ENCODE measurements at regions not wholly inside any gene's neighbourhood (a gene's known extent, or its start where the extent isn't known, plus 50 kb on each side); places are given as distances from the start of the nearest gene placed in this dataset.

DNA sequence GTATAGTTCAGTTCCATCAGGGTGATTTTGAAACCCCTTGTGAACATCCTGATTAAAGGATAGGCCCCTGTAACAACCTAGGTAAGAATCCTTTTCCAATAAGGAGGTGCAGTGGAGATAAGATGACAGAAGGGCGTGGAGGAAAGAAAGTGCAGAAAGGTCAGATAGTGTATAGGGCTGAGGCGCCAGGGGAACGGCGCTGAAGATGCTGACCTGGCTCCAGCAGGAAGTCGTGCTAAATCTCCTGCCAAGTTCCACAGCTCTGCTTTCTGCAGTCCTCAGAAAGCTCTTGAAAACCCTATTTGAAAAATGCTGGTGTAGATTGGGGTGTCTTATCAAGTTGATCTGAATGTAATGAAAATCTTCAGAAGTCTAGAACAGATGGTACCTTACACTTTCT, 221.7 kb downstream of the COG6 start:
- DNase-seq = no peak
- WGBS (ENCODE audit: extremely low coverage, insufficient coverage, insufficient read length) = no CpG with 5 or more reads among the region's 5 CpGs
- Histone ChIP-seq H4K91ac (ENCODE audit: low read depth, low read length) (no peak overlapping the region), H2AK5ac (ENCODE audit: low read length) (no peak overlapping the region), H3K4me1 (ENCODE audit: control insufficient read depth in 1 of 2, insufficient read depth in 2 of 2, low read length in 2 of 2) (no peaks in the 10 kb centered on the region), H3K23ac (ENCODE audit: low read length) (no peak overlapping the region), H3K79me2 (ENCODE audit: control insufficient read depth, insufficient read depth, low read length, poor library complexity) (no peaks in the 10 kb centered on the region), H4K8ac (ENCODE audit: low read depth, low read length) (no peak overlapping the region), H3K4me3 (ENCODE audit: low read depth, low read length) (no peak overlapping the region), H3K4ac (ENCODE audit: low read depth, low read length) (no peak overlapping the region), H2BK120ac (ENCODE audit: insufficient read depth, low read length, poor library complexity) (no peak overlapping the region), H2BK5ac (ENCODE audit: low read depth, low read length, poor library complexity) (no peak overlapping the region), H3K14ac (ENCODE audit: low read length) (no peak overlapping the region), H4K12ac (ENCODE audit: low read depth, low read length) (no peak overlapping the region), H3K9ac (ENCODE audit: low read length) (no peak overlapping the region), H3K79me1 (ENCODE audit: low read length) (no peaks in the 10 kb centered on the region), H3K9me3 (ENCODE audit: insufficient read depth, low read depth, low read length) (no peaks in the 10 kb centered on the region), H3K36me3 (ENCODE audit: control insufficient read depth in 1 of 2, insufficient read depth in 2 of 2, low read length in 2 of 2) (no peaks in the 10 kb centered on the region), H3K18ac (ENCODE audit: low read length) (no peak overlapping the region), H2BK12ac (ENCODE audit: low read length) (no peak overlapping the region), H3K4me2 (ENCODE audit: low read length) (no peak overlapping the region), H3K27ac (ENCODE audit: low read depth, low read length) (no peak overlapping the region), H3K27me3 (ENCODE audit: insufficient read depth, low read length) (no peaks in the 10 kb centered on the region), H2AFZ (ENCODE audit: insufficient read depth, low read length, poor library complexity) (no peak overlapping the region)

DNA sequence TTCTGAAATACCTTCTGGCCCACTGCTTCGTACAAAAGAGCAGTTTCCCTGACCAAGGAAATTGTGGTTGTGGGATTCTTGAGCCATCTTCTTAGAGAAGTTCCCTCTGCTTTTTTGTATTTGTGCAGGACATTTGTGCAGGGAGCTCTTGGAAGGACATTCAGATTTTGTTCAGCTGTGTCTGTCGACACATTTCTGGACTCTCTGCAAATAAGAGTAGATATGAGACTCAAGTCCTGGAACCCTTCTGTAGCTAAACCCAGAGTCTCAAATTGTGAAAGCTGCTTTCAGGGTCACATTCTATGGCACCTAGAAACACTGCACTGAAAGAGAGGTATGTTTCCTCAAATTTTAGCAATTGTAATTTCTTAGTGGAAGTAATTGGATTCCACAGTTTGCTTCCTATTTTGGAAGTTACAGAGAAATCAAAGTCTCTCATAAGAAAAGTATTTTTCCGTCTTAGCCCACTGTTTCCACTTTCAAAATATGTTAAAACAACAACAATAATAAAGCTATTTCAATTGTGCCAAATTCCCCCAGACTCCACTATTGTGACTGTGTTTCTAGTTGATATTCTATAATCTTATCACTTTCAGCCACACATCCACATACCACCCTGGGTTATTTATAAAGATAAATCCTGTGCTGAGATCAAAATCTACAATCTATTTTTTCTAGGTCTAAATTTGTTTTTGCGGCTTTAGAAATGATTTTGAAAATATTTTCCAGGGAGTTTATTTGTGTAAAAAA, 224.0 kb downstream of the COG6 start:
- no peak overlapping the region for H4K12ac ChIP-seq (ENCODE audit: low read depth, low read length)
- no peak overlapping the region for H3K9ac ChIP-seq (ENCODE audit: low read length)
- H3K4me1 ChIP-seq (ENCODE audit: control insufficient read depth in 1 of 2, insufficient read depth in 2 of 2, low read length in 2 of 2) = no peaks in the 10 kb centered on the region
- no peak overlapping the region for H2AFZ ChIP-seq (ENCODE audit: insufficient read depth, low read length, poor library complexity)
- H3K4ac ChIP-seq (ENCODE audit: low read depth, low read length) = no peak overlapping the region
- H4K91ac ChIP-seq (ENCODE audit: low read depth, low read length) = no peak overlapping the region
- no peak overlapping the region for H3K27ac ChIP-seq (ENCODE audit: low read depth, low read length)
- H3K9me3 ChIP-seq (ENCODE audit: insufficient read depth, low read depth, low read length) = peaks cover 2% of the 10 kb centered on the region
- H3K27me3 ChIP-seq (ENCODE audit: insufficient read depth, low read length) = no peaks in the 10 kb centered on the region
- no peak overlapping the region for H3K23ac ChIP-seq (ENCODE audit: low read length)
- WGBS (ENCODE audit: extremely low coverage, insufficient coverage, insufficient read length) = no CpG with 5 or more reads among the region's 4 CpGs
- no peaks in the 10 kb centered on the region for H3K36me3 ChIP-seq (ENCODE audit: control insufficient read depth in 1 of 2, insufficient read depth in 2 of 2, low read length in 2 of 2)
- H2BK5ac ChIP-seq (ENCODE audit: low read depth, low read length, poor library complexity) = no peak overlapping the region
- H3K4me3 ChIP-seq (ENCODE audit: low read depth, low read length) = no peak overlapping the region
- H4K8ac ChIP-seq (ENCODE audit: low read depth, low read length) = no peak overlapping the region
- no peak overlapping the region for H3K4me2 ChIP-seq (ENCODE audit: low read length)
- H2BK12ac ChIP-seq (ENCODE audit: low read length) = no peak overlapping the region
- no peak overlapping the region for H2BK120ac ChIP-seq (ENCODE audit: insufficient read depth, low read length, poor library complexity)
- no peak overlapping the region for H3K14ac ChIP-seq (ENCODE audit: low read length)
- H3K18ac ChIP-seq (ENCODE audit: low read length) = no peak overlapping the region
- no peaks in the 10 kb centered on the region for H3K79me2 ChIP-seq (ENCODE audit: control insufficient read depth, insufficient read depth, low read length, poor library complexity)
- no peak for DNase-seq
- H3K79me1 ChIP-seq (ENCODE audit: low read length) = no peaks in the 10 kb centered on the region
- H2AK5ac ChIP-seq (ENCODE audit: low read length) = no peak overlapping the region

DNA sequence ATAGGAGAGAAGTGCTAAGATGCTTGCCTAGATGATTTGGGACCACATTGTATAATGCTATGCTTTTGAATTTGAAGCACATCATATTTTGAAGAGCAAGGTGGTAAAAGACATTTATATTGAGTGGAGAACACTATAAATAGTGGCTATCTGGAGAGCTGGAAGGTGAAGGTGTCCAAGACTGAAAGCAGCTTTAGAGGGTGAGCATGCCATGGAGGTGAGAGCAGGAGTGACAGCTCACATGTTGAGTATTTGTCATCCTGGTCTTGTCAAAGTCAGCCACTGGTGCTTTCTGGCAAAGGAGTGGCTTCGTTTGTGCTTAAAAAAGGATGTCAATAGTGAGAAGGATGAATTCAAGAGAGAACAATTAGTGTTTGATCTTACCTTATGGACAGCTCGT, 225.9 kb downstream of the COG6 start:
- Histone ChIP-seq H2BK5ac (ENCODE audit: low read depth, low read length, poor library complexity) (no peak overlapping the region), H3K18ac (ENCODE audit: low read length) (no peak overlapping the region), H3K4me3 (ENCODE audit: low read depth, low read length) (no peak overlapping the region), H3K27me3 (ENCODE audit: insufficient read depth, low read length) (no peaks in the 10 kb centered on the region), H3K79me2 (ENCODE audit: control insufficient read depth, insufficient read depth, low read length, poor library complexity) (no peaks in the 10 kb centered on the region), H3K23ac (ENCODE audit: low read length) (no peak overlapping the region), H3K9ac (ENCODE audit: low read length) (no peak overlapping the region), H3K27ac (ENCODE audit: low read depth, low read length) (no peak overlapping the region), H3K9me3 (ENCODE audit: insufficient read depth, low read depth, low read length) (peaks cover 2% of the 10 kb centered on the region), H3K14ac (ENCODE audit: low read length) (no peak overlapping the region), H3K79me1 (ENCODE audit: low read length) (no peaks in the 10 kb centered on the region), H2AK5ac (ENCODE audit: low read length) (no peak overlapping the region), H2BK120ac (ENCODE audit: insufficient read depth, low read length, poor library complexity) (no peak overlapping the region), H3K4ac (ENCODE audit: low read depth, low read length) (no peak overlapping the region), H2AFZ (ENCODE audit: insufficient read depth, low read length, poor library complexity) (no peak overlapping the region), H4K12ac (ENCODE audit: low read depth, low read length) (no peak overlapping the region), H4K91ac (ENCODE audit: low read depth, low read length) (no peak overlapping the region), H3K4me1 (ENCODE audit: control insufficient read depth in 1 of 2, insufficient read depth in 2 of 2, low read length in 2 of 2) (no peaks in the 10 kb centered on the region), H3K36me3 (ENCODE audit: control insufficient read depth in 1 of 2, insufficient read depth in 2 of 2, low read length in 2 of 2) (no peaks in the 10 kb centered on the region), H3K4me2 (ENCODE audit: low read length) (no peak overlapping the region), H2BK12ac (ENCODE audit: low read length) (no peak overlapping the region), H4K8ac (ENCODE audit: low read depth, low read length) (no peak overlapping the region)
- WGBS (ENCODE audit: extremely low coverage, insufficient coverage, insufficient read length) = no CpG with 5 or more reads among the region's 2 CpGs
- no peak for DNase-seq

DNA sequence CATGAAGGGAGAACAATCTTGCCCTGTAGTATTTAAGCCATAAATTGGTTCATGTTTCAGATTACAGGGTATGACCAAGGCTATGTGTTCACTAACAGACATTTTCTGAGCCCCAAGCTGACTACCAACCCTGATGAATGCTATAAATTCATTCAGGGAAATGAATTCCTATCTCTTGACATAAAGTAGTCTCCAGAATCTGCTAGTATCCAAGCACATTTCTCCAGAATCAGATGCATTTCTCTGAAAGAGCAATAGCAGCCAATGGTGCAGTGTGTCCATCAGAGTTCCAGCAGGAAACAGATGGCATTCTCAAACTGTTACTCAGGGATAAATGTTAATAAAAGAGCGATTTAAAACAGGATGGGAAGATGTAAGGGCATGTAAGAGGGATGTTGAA, 226.4 kb downstream of the COG6 start:
- no peaks in the 10 kb centered on the region for H3K4me1 ChIP-seq (ENCODE audit: control insufficient read depth in 1 of 2, insufficient read depth in 2 of 2, low read length in 2 of 2)
- no CpG with 5 or more reads among the region's 1 CpG for WGBS (ENCODE audit: extremely low coverage, insufficient coverage, insufficient read length)
- no peaks in the 10 kb centered on the region for H3K79me1 ChIP-seq (ENCODE audit: low read length)
- no peak overlapping the region for H4K12ac ChIP-seq (ENCODE audit: low read depth, low read length)
- H3K14ac ChIP-seq (ENCODE audit: low read length) = no peak overlapping the region
- no peak overlapping the region for H2BK5ac ChIP-seq (ENCODE audit: low read depth, low read length, poor library complexity)
- H2AK5ac ChIP-seq (ENCODE audit: low read length) = no peak overlapping the region
- no peak overlapping the region for H2BK120ac ChIP-seq (ENCODE audit: insufficient read depth, low read length, poor library complexity)
- no peak overlapping the region for H3K4me2 ChIP-seq (ENCODE audit: low read length)
- no peak overlapping the region for H3K4ac ChIP-seq (ENCODE audit: low read depth, low read length)
- no peak for DNase-seq
- H3K9ac ChIP-seq (ENCODE audit: low read length) = no peak overlapping the region
- no peaks in the 10 kb centered on the region for H3K79me2 ChIP-seq (ENCODE audit: control insufficient read depth, insufficient read depth, low read length, poor library complexity)
- H4K8ac ChIP-seq (ENCODE audit: low read depth, low read length) = no peak overlapping the region
- H2BK12ac ChIP-seq (ENCODE audit: low read length) = no peak overlapping the region
- no peak overlapping the region for H3K18ac ChIP-seq (ENCODE audit: low read length)
- H3K36me3 ChIP-seq (ENCODE audit: control insufficient read depth in 1 of 2, insufficient read depth in 2 of 2, low read length in 2 of 2) = no peaks in the 10 kb centered on the region
- peaks cover 2% of the 10 kb centered on the region for H3K9me3 ChIP-seq (ENCODE audit: insufficient read depth, low read depth, low read length)
- H3K27me3 ChIP-seq (ENCODE audit: insufficient read depth, low read length) = no peaks in the 10 kb centered on the region
- no peak overlapping the region for H3K4me3 ChIP-seq (ENCODE audit: low read depth, low read length)
- no peak overlapping the region for H2AFZ ChIP-seq (ENCODE audit: insufficient read depth, low read length, poor library complexity)
- no peak overlapping the region for H3K27ac ChIP-seq (ENCODE audit: low read depth, low read length)
- H3K23ac ChIP-seq (ENCODE audit: low read length) = no peak overlapping the region
- H4K91ac ChIP-seq (ENCODE audit: low read depth, low read length) = no peak overlapping the region

All from trophoblast cell (in vitro differentiated cells and primary cell).